ENCODE measurements at regions not wholly inside any gene's neighbourhood (a gene's known extent, or its start where the extent isn't known, plus 50 kb on each side); places are given as distances from the start of the nearest gene placed in this dataset.

DNA sequence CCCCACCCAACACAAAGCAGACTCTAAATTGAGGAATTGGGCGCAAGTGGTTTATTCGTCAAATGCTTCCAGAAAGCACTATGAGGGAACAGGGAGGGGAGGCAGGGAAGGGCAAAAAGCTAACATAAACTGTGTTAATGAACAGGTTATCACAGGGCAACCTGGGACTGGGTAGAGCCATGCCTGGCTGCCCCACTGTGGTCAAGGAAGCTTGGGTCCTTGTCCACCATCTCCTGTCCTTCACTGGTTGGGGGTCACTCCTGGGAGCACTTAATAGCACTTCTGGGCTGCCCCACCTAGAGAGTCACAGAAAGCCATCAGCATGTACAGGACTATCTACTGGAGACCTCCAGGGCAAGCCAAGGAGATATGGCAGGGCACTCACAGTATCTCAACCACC, 102.3 kb downstream of the LINC00237 start:
- ATAC-seq, result no peak
- H3K36me3 ChIP-seq (ENCODE audit: control insufficient read depth, insufficient read depth, low read length), result no peaks in the 10 kb centered on the region
- H3K4me1 ChIP-seq (ENCODE audit: control insufficient read depth, insufficient read depth, low read length), result no peaks in the 10 kb centered on the region
- TF ChIP-seq SIN3A (IDR thresholded peaks at IDR 0.05; ENCODE audit: borderline replicate concordance, insufficient read depth, low read depth, low read length) (no peak), TCF7L2 (IDR thresholded peaks at IDR 0.05; ENCODE audit: low read depth, low read length) (no peak), POLR2AphosphoS5 (IDR thresholded peaks at IDR 0.05; ENCODE audit: low read depth, low read length) (no peak)
- TF ChIP-seq, protein P1, sequence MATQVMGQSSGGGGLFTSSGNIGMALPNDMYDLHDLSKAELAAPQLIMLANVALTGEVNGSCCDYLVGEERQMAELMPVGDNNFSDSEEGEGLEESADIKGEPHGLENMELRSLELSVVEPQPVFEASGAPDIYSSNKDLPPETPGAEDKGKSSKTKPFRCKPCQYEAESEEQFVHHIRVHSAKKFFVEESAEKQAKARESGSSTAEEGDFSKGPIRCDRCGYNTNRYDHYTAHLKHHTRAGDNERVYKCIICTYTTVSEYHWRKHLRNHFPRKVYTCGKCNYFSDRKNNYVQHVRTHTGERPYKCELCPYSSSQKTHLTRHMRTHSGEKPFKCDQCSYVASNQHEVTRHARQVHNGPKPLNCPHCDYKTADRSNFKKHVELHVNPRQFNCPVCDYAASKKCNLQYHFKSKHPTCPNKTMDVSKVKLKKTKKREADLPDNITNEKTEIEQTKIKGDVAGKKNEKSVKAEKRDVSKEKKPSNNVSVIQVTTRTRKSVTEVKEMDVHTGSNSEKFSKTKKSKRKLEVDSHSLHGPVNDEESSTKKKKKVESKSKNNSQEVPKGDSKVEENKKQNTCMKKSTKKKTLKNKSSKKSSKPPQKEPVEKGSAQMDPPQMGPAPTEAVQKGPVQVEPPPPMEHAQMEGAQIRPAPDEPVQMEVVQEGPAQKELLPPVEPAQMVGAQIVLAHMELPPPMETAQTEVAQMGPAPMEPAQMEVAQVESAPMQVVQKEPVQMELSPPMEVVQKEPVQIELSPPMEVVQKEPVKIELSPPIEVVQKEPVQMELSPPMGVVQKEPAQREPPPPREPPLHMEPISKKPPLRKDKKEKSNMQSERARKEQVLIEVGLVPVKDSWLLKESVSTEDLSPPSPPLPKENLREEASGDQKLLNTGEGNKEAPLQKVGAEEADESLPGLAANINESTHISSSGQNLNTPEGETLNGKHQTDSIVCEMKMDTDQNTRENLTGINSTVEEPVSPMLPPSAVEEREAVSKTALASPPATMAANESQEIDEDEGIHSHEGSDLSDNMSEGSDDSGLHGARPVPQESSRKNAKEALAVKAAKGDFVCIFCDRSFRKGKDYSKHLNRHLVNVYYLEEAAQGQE (IDR thresholded peaks at IDR 0.05; ENCODE audit: insufficient read depth in 1 of 2, low read depth in 2 of 2, low read length in 1 of 2), result no peak
- TF ChIP-seq, protein P2, sequence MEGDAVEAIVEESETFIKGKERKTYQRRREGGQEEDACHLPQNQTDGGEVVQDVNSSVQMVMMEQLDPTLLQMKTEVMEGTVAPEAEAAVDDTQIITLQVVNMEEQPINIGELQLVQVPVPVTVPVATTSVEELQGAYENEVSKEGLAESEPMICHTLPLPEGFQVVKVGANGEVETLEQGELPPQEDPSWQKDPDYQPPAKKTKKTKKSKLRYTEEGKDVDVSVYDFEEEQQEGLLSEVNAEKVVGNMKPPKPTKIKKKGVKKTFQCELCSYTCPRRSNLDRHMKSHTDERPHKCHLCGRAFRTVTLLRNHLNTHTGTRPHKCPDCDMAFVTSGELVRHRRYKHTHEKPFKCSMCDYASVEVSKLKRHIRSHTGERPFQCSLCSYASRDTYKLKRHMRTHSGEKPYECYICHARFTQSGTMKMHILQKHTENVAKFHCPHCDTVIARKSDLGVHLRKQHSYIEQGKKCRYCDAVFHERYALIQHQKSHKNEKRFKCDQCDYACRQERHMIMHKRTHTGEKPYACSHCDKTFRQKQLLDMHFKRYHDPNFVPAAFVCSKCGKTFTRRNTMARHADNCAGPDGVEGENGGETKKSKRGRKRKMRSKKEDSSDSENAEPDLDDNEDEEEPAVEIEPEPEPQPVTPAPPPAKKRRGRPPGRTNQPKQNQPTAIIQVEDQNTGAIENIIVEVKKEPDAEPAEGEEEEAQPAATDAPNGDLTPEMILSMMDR (IDR thresholded peaks at IDR 0.05), result no peak
- H3K27ac ChIP-seq (ENCODE audit: low read length), result no peak overlapping the region
- no peak overlapping the region for H3K4me3 ChIP-seq (ENCODE audit: low read depth in 2 of 2, low read length in 2 of 2)
- ChIA-PET CTCF (no interaction called here), POLR2A (interaction anchor here (0.6 kb wide), 1 partner anchor 534 kb away, joined by 5 read pairs; no protein-coding TSS in a partner anchor)
- no peaks in the 10 kb centered on the region for H3K27me3 ChIP-seq (ENCODE audit: control insufficient read depth, insufficient read depth, low read length)
- H3K9me3 ChIP-seq (ENCODE audit: control insufficient read depth, insufficient read depth, low read depth, low read length), result no peaks in the 10 kb centered on the region
- DNase-seq (ENCODE audit: low read depth, low spot score), result no peak
- in situ Hi-C loops (cut with HindIII; ENCODE audit: low pct_unique_long_range_greater_than_20kb, low sequenced_read_pairs) (no loop called here), intact Hi-C loops (cut with micrococcal nuclease; ENCODE audit: unreplicated experiment) (no loop called here)
- BruUV-seq (replicated peaks), result no TSS peak

DNA sequence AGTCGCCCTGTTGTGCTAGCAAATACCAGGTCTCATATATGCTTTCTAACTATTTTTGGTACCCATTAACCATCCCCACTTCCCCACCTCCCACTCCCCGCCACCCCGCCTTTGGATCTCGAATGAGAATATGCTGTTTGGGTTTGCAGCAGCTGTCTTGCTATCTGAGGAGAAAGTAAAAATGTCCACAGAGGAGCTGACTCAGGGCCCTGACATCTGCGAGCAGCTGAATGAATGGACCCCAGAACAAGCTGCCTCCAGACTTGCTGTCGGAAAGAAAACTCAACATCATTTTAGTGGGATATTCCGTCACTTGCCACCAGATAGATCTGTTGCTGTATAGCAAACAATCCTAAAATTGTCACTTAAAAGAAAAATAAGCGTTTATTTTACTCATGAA, 103.7 kb downstream of the LINC00237 start:
- DNase-seq (ENCODE audit: low read depth, low spot score), result no peak
- POLR2A ChIA-PET, result no interaction called here
- in situ Hi-C loops (cut with HindIII; ENCODE audit: low pct_unique_long_range_greater_than_20kb, low sequenced_read_pairs), result no loop called here

More for the DNA sequence above, 103.7 kb downstream of the LINC00237 start:
- intact Hi-C loops (cut with micrococcal nuclease; ENCODE audit: unreplicated experiment), result no loop called here
- Histone ChIP-seq H3K4me1 (ENCODE audit: control insufficient read depth, insufficient read depth, low read length) (no peaks in the 10 kb centered on the region), H3K4me3 (ENCODE audit: low read depth in 2 of 2, low read length in 2 of 2) (no peak overlapping the region), H3K27ac (ENCODE audit: low read length) (no peak overlapping the region), H3K36me3 (ENCODE audit: control insufficient read depth, insufficient read depth, low read length) (no peaks in the 10 kb centered on the region), H3K9me3 (ENCODE audit: control insufficient read depth, insufficient read depth, low read depth, low read length) (no peaks in the 10 kb centered on the region), H3K27me3 (ENCODE audit: control insufficient read depth, insufficient read depth, low read length) (no peaks in the 10 kb centered on the region)
- BruUV-seq (replicated peaks), result no TSS peak
- CTCF ChIA-PET, result no interaction called here
- TF ChIP-seq, protein P1 (IDR thresholded peaks at IDR 0.05; ENCODE audit: insufficient read depth in 1 of 2, low read depth in 2 of 2, low read length in 1 of 2), result no peak
- TF ChIP-seq, protein P2 (IDR thresholded peaks at IDR 0.05), result no peak
- TF ChIP-seq TCF7L2 (IDR thresholded peaks at IDR 0.05; ENCODE audit: low read depth, low read length) (no peak), SIN3A (IDR thresholded peaks at IDR 0.05; ENCODE audit: borderline replicate concordance, insufficient read depth, low read depth, low read length) (no peak), POLR2AphosphoS5 (IDR thresholded peaks at IDR 0.05; ENCODE audit: low read depth, low read length) (no peak)
- no peak for ATAC-seq
